BE2C (cell line): ENCODE measurements at regions not wholly inside any gene's neighbourhood (a gene's known extent, or its start where the extent isn't known, plus 50 kb on each side); places are given as distances from the start of the nearest gene placed in this dataset.

Source experiments
- DNase-seq: peaks from one replicate; pipeline ENCODE4 v3.0.0-alpha.2; 2020
- H3K27me3 ChIP-seq: fragments of 250-450 bp; sonication (Bioruptor Pico); 2 replicates; pipeline ENCODE4 v1.5.1; 2020; ENCODE audit warnings: mild to moderate bottlenecking
- H3K36me3 ChIP-seq: fragments of 250-450 bp; sonication (Bioruptor Pico); 2 replicates; pipeline ENCODE4 v1.5.1; 2020; ENCODE audit warnings: mild to moderate bottlenecking
- H3K4me1 ChIP-seq: fragments of 250-450 bp; sonication (Bioruptor Pico); 2 replicates; pipeline ENCODE4 v1.5.1; 2020
- H3K4me3 ChIP-seq: 2 replicates; pipeline ENCODE4 v1.5.1; 2011; ENCODE audit warnings: low read depth, low read length
- H3K9me3 ChIP-seq: fragments of 250-450 bp; sonication (Bioruptor Pico); 2 replicates; pipeline ENCODE4 v1.5.1; 2020
- TF ChIP-seq, protein P1 (sequence below): IDR thresholded peaks from 2 replicates; pipeline ENCODE4 v1.5.1; 2012; ENCODE audit warnings: mild to moderate bottlenecking, low read depth, low read length

- Histone ChIP-seq H3K4me3 (no peak overlapping the region), H3K9me3 (no peaks in the 10 kb centered on the region), H3K4me1 (no peaks in the 10 kb centered on the region), H3K36me3 (no peaks in the 10 kb centered on the region), H3K27me3 (no peaks in the 10 kb centered on the region)
- TF ChIP-seq, protein P1, sequence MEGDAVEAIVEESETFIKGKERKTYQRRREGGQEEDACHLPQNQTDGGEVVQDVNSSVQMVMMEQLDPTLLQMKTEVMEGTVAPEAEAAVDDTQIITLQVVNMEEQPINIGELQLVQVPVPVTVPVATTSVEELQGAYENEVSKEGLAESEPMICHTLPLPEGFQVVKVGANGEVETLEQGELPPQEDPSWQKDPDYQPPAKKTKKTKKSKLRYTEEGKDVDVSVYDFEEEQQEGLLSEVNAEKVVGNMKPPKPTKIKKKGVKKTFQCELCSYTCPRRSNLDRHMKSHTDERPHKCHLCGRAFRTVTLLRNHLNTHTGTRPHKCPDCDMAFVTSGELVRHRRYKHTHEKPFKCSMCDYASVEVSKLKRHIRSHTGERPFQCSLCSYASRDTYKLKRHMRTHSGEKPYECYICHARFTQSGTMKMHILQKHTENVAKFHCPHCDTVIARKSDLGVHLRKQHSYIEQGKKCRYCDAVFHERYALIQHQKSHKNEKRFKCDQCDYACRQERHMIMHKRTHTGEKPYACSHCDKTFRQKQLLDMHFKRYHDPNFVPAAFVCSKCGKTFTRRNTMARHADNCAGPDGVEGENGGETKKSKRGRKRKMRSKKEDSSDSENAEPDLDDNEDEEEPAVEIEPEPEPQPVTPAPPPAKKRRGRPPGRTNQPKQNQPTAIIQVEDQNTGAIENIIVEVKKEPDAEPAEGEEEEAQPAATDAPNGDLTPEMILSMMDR, result no peak
- no peak for DNase-seq
Observed at GRCh38 chr6:44733868-44734267, 346.4 kb downstream of the CDC5L start.

DNA sequence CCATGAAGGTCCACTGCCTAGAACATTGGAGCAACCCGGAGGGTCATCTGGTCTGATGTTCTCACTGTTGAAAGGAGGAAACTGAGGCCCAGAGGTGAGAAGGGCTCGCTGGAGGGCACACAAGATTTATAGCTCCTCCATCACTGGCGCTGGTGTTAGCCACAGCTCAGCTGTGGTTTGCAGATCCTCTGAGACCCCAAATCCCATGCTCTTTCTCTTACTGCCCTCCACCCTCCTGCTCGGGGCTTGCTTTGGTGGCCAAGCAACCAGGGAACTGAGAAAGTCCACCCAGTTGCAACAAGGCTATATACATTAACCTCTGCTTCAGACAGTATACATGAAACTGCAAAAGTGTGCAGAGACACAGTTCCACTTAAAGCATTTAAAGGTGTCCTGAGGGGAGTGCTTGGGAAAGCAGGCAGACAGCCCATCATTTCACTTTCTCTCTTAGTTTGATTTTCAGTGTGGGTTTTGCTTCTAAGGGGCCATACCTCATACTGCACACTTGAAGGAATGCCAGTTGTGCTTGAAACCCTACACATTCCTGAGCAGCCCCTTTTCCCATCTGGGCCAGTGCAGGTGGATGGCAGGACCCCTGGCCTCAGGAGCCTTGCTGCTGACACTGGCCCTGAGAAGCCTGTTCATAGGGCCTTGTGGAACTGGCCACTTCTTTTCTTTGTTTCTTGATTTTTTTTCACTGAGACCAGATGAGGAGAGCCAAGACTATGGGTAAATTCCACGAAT, 347.6 kb downstream of the CDC5L start:
- no peak for DNase-seq
- Histone ChIP-seq H3K4me3 (no peak overlapping the region), H3K36me3 (no peaks in the 10 kb centered on the region), H3K4me1 (no peaks in the 10 kb centered on the region), H3K9me3 (no peaks in the 10 kb centered on the region), H3K27me3 (no peaks in the 10 kb centered on the region)
- TF ChIP-seq, protein P1, result no peak

- DNase-seq, result no peak
- TF ChIP-seq, protein P1, result no peak
- H3K9me3 ChIP-seq, result no peaks in the 10 kb centered on the region
- H3K4me1 ChIP-seq, result no peaks in the 10 kb centered on the region
- no peaks in the 10 kb centered on the region for H3K27me3 ChIP-seq
- H3K36me3 ChIP-seq, result no peaks in the 10 kb centered on the region
- H3K4me3 ChIP-seq, result no peak overlapping the region
Observed at GRCh38 chr6:44735630-44735963, 348.1 kb downstream of the CDC5L start.

DNA sequence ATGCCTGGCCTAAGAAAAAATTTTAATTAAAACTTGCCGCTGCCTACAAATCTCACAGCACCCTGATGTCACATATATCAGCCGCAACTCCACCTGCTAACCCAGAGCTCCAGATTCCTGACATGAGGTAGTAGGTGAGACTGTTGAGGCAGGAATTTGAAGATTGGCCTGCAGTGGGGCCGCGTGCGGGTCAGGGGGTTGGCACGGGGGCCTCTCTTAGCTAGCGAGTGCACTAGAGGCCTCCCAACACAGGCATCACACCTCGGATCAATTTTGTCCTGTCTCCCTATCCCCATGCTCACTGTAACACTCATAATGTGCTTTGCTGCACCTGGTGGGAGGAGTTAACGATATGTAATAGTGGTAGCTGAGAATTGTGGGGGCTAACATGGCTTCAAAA, 349.8 kb downstream of the CDC5L start:
- no peak overlapping the region for H3K4me3 ChIP-seq
- no peak for DNase-seq
- no peaks in the 10 kb centered on the region for H3K27me3 ChIP-seq
- H3K36me3 ChIP-seq, result no peaks in the 10 kb centered on the region
- H3K9me3 ChIP-seq, result no peaks in the 10 kb centered on the region
- TF ChIP-seq, protein P1, result no peak
- H3K4me1 ChIP-seq, result no peaks in the 10 kb centered on the region

DNA sequence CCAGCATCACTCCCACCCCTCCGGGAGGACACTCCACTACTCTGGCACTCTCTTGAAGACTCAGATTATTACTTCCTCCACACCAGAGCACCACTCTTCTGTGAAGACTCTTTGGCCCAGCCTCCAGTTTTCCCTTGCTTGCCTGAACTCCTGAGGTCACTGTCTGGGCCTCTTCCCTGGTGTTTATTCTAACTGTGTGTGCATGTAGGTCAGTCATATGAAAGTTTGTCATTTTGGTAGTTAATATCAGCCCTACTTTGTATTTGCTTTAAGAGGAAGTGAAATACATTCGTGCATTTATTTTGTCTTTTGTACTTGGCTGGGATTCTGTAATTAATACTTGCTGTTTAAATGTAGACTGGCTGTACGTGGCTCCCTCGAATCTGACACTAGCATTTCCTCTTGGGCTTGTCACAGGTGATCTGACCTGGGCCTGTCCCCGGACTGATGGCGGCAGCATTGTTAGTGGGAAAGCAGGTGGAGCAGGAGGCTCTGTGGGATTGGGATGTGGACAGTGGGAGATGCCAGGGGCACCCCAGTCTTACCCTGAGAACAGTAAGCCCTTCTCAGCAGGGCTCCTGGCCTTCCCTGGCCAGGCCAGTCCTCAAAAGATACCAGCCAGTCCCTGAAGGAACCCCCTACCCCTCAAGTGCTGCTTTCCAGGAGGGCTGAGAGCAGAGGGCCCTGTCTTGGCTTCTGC, 350.5 kb downstream of the CDC5L start:
- Histone ChIP-seq H3K4me3 (no peak overlapping the region), H3K36me3 (no peaks in the 10 kb centered on the region), H3K27me3 (no peaks in the 10 kb centered on the region), H3K9me3 (no peaks in the 10 kb centered on the region), H3K4me1 (no peaks in the 10 kb centered on the region)
- no peak for DNase-seq
- TF ChIP-seq, protein P1, result no peak

DNA sequence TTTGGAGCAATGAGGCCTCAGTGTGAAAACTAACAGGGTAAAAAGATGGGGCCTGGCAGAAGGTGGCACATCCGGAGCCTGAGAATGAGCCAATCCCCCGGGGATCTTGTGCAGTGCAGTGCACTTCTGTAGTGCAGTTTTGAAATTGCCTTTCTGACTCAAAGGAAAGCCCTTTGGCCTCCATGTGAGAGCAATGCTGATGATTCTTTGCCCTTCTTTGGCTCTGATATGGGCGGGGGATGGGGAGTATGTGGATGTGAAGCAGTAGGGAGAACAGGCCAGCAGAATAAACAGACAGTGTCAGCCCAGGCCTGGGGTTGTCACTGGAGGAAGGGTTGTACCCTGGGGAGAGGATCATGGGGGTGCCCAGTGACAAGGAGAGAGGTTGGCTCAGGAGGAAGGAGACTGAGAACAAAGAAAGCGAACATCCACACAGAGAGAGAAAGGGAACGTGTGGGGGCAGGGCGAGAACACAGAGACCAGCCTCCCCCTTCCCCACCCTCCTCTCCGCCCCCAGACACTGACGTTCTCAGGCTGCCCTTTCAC, 351.2 kb downstream of the CDC5L start:
- TF ChIP-seq, protein P1, result no peak
- Histone ChIP-seq H3K9me3 (no peaks in the 10 kb centered on the region), H3K27me3 (no peaks in the 10 kb centered on the region), H3K4me1 (no peaks in the 10 kb centered on the region), H3K36me3 (no peaks in the 10 kb centered on the region), H3K4me3 (no peak overlapping the region)
- no peak for DNase-seq
